Caco-2 (cell line): ENCODE measurements at regions not wholly inside any gene's neighbourhood (a gene's known extent, or its start where the extent isn't known, plus 50 kb on each side); places are given as distances from the start of the nearest gene placed in this dataset.

Experiments
- BruUV-seq: library from RNA; stranded (reverse); fragments of 400-500 nt; replicated peaks from 2 replicates; lab custom pipeline; 2021; lab: Mats Ljungman, UMichigan
- CTCF ChIA-PET: fragments of 300-600 bp; sonication (Branson Sonifier 250); formaldehyde crosslinking; loops from one replicate; lab custom pipeline; 2022; ENCODE audit warnings: antibody characterized with exemption; lab: Charles Lee
- POLR2A ChIA-PET: fragments of 300-600 bp; sonication (Branson Sonifier 250); formaldehyde crosslinking; loops from one replicate; lab custom pipeline; 2022; ENCODE audit warnings: antibody characterized with exemption; lab: Charles Lee
- DNase-seq, 2 experiments: peaks; one replicate each; pipeline versions ENCODE4 v3.0.0 to v3.0.0-alpha.2; 2020 to 2022
- H3K27me3 ChIP-seq: replicated peaks from 2 replicates; pipeline ENCODE4 v1.6.0; 2011; ENCODE audit warnings: low read length; ENCODE audit not compliant: control insufficient read depth, insufficient read depth
- H3K36me3 ChIP-seq: 2 replicates; pipeline ENCODE4 v1.5.1; 2011; ENCODE audit warnings: low read length; ENCODE audit not compliant: control insufficient read depth, insufficient read depth
- H3K4me1 ChIP-seq: fragments of 250-450 bp; sonication (Bioruptor Pico); 2 replicates; pipeline ENCODE4 v1.5.1; 2020; ENCODE audit warnings: mild to moderate bottlenecking
- H3K4me3 ChIP-seq: 2 replicates; pipeline ENCODE4 v1.5.1; 2011; ENCODE audit warnings: low read depth, mild to moderate bottlenecking, control low read depth, low read length
- H3K9me3 ChIP-seq: fragments of 250-450 bp; sonication (Bioruptor Pico); 2 replicates; pipeline ENCODE4 v1.5.1; 2020; ENCODE audit warnings: mild to moderate bottlenecking, moderate library complexity
- H3K27ac Mint-ChIP-seq: one replicate; pipeline ENCODE4 v1.8.0; 2022; ENCODE audit warnings: mixed read lengths; ENCODE audit not compliant: unreplicated experiment
- H3K27me3 Mint-ChIP-seq: one replicate; pipeline ENCODE4 v1.8.0; 2022; ENCODE audit warnings: mixed read lengths; ENCODE audit not compliant: insufficient read depth, unreplicated experiment
- H3K36me3 Mint-ChIP-seq: one replicate; pipeline ENCODE4 v1.8.0; 2022; ENCODE audit warnings: mild to moderate bottlenecking, mixed read lengths; ENCODE audit not compliant: insufficient read depth, unreplicated experiment
- H3K4me1 Mint-ChIP-seq: one replicate; pipeline ENCODE4 v1.8.0; 2022; ENCODE audit warnings: low read depth, mixed read lengths; ENCODE audit not compliant: unreplicated experiment
- H3K4me3 Mint-ChIP-seq: one replicate; pipeline ENCODE4 v1.8.0; 2022; ENCODE audit warnings: mild to moderate bottlenecking, moderate library complexity, mixed read lengths; ENCODE audit not compliant: unreplicated experiment
- H3K9me3 Mint-ChIP-seq: one replicate; pipeline ENCODE4 v1.8.0; 2022; ENCODE audit warnings: mixed read lengths; ENCODE audit not compliant: unreplicated experiment
- intact Hi-C: fragments of 100-400 bp; cut with micrococcal nuclease; formaldehyde crosslinking; loops from one replicate; pipeline ENCODE4 v1.10.0; 2022; ENCODE audit not compliant: unreplicated experiment
- TF ChIP-seq, protein P1 (sequence below), 2 experiments: fragments of 200-600 bp in 1 of 2; IDR thresholded peaks; 1 replicate in 1 of 2; 2 replicates in 1 of 2; pipeline versions ENCODE4 v1.5.1 to v1.8.0; 2011 to 2022; ENCODE audit warnings: antibody characterized with exemption in 1 of 2, control low read depth in 1 of 2, inconsistent platforms in 1 of 2, low read depth in 1 of 2, low read length in 1 of 2, mild to moderate bottlenecking in 1 of 2, moderate library complexity in 1 of 2; ENCODE audit not compliant: insufficient read depth in 1 of 2, severe bottlenecking in 1 of 2, unreplicated experiment in 1 of 2

DNA sequence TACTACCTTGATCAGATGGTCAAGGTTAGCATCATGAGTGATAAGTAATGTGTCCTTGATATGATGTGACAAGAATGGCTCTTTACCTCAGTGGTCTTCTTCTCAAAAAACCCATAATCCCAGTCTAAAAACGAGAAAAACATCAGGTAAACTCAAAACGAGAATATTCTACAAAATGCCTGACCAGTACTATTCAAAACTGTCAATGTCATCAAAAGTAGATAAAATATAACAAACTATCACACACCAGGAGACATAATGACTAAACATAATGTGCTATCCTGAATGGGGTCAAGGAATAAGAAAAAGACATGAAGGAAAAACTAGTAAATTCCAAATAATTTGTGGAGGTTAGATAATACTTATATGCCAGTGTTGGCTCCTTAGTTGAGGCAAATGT, 85.2 kb upstream of the PDHA2 start:
- TF ChIP-seq, protein P1, sequence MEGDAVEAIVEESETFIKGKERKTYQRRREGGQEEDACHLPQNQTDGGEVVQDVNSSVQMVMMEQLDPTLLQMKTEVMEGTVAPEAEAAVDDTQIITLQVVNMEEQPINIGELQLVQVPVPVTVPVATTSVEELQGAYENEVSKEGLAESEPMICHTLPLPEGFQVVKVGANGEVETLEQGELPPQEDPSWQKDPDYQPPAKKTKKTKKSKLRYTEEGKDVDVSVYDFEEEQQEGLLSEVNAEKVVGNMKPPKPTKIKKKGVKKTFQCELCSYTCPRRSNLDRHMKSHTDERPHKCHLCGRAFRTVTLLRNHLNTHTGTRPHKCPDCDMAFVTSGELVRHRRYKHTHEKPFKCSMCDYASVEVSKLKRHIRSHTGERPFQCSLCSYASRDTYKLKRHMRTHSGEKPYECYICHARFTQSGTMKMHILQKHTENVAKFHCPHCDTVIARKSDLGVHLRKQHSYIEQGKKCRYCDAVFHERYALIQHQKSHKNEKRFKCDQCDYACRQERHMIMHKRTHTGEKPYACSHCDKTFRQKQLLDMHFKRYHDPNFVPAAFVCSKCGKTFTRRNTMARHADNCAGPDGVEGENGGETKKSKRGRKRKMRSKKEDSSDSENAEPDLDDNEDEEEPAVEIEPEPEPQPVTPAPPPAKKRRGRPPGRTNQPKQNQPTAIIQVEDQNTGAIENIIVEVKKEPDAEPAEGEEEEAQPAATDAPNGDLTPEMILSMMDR (IDR thresholded peaks at IDR 0.05; ENCODE audit: insufficient read depth in 1 of 2, low read depth in 1 of 2, low read length in 1 of 2, severe bottlenecking in 1 of 2, unreplicated experiment in 1 of 2), result no peak
- CTCF ChIA-PET, result no interaction called here
- BruUV-seq, result no TSS peak

DNA sequence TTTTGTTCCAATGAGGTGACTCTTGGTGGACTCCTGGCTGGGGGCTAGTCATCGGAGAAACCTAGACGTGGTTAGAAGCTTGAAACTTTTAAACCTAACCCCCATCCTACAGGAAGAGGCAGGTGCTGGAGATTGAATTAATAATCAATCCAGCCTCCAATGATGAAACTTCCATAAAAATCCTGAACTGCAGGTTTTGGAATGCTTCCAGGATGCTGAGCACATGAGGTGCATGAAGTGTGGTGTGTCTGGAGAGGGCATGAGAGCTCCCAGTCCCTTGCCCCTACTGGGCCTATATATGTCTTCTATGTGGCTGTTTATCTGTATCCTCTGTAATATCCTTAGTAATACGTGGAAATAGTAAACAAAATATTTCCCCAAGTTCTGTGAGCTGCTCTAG, 90.7 kb upstream of the PDHA2 start:
- H3K4me3 Mint-ChIP-seq, result no peak overlapping the region
- ChIA-PET POLR2A (no interaction called here), CTCF (no interaction called here)
- Histone ChIP-seq H3K4me3 (no peak overlapping the region), H3K4me1 (no peaks in the 10 kb centered on the region), H3K9me3 (no peaks in the 10 kb centered on the region), H3K27me3 (no peaks in the 10 kb centered on the region), H3K36me3 (no peaks in the 10 kb centered on the region)
- BruUV-seq, result no TSS peak
- H3K4me1 Mint-ChIP-seq, result no peaks in the 10 kb centered on the region
- no peak for DNase-seq
- intact Hi-C loops, result no loop called here
- no peak overlapping the region for H3K27ac Mint-ChIP-seq
- H3K36me3 Mint-ChIP-seq, result no peaks in the 10 kb centered on the region
- TF ChIP-seq, protein P1 (IDR thresholded peaks at IDR 0.05; ENCODE audit: insufficient read depth in 1 of 2, low read depth in 1 of 2, low read length in 1 of 2, severe bottlenecking in 1 of 2, unreplicated experiment in 1 of 2), result no peak
- peaks cover 6% of the 10 kb centered on the region for H3K27me3 Mint-ChIP-seq
- no peaks in the 10 kb centered on the region for H3K9me3 Mint-ChIP-seq

More for the DNA sequence above, 85.2 kb upstream of the PDHA2 start:
- DNase-seq, result no peak
- no peaks in the 10 kb centered on the region for H3K27me3 ChIP-seq
- H3K36me3 Mint-ChIP-seq, result no peaks in the 10 kb centered on the region
- H3K27me3 Mint-ChIP-seq, result peaks cover 9% of the 10 kb centered on the region
- H3K4me3 Mint-ChIP-seq, result no peak overlapping the region
- intact Hi-C loops, result no loop called here
- no peaks in the 10 kb centered on the region for H3K4me1 ChIP-seq
- no peaks in the 10 kb centered on the region for H3K4me1 Mint-ChIP-seq
- H3K27ac Mint-ChIP-seq, result no peak overlapping the region
- POLR2A ChIA-PET, result no interaction called here
- H3K4me3 ChIP-seq, result no peak overlapping the region
- H3K9me3 Mint-ChIP-seq, result no peaks in the 10 kb centered on the region
- no peaks in the 10 kb centered on the region for H3K36me3 ChIP-seq
- H3K9me3 ChIP-seq, result no peaks in the 10 kb centered on the region

DNA sequence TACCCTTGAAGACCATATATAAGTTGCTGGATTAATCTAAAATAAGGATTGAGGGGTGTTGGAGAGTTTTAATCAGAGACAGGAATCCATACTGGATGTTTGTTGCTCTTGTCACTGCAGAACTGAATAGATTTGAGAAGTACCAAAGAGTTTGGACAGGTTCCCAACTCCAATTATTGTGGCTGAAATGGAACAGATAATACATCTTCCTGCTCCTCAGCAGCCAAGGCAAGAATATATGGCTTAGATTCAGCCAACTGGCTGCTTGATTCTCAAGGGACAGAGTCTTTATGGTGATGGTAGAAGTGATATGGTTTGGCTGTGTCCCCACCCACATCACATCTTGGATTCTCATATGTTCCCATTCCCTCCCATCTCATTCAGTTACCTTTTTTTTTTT, 97.0 kb upstream of the PDHA2 start:
- H3K27ac Mint-ChIP-seq, result no peak overlapping the region
- no peaks in the 10 kb centered on the region for H3K36me3 Mint-ChIP-seq

More for the DNA sequence above, 97.0 kb upstream of the PDHA2 start:
- Mint-ChIP-seq H3K9me3 (no peaks in the 10 kb centered on the region), H3K4me3 (no peak overlapping the region), H3K4me1 (no peaks in the 10 kb centered on the region), H3K27me3 (no peaks in the 10 kb centered on the region)
- Histone ChIP-seq H3K4me3 (no peak overlapping the region), H3K27me3 (no peaks in the 10 kb centered on the region), H3K9me3 (no peaks in the 10 kb centered on the region), H3K36me3 (no peaks in the 10 kb centered on the region), H3K4me1 (no peaks in the 10 kb centered on the region)
- ChIA-PET POLR2A (no interaction called here), CTCF (no interaction called here)
- DNase-seq, result no peak
- intact Hi-C loops, result no loop called here
- no TSS peak for BruUV-seq
- TF ChIP-seq, protein P1 (IDR thresholded peaks at IDR 0.05; ENCODE audit: insufficient read depth in 1 of 2, low read depth in 1 of 2, low read length in 1 of 2, severe bottlenecking in 1 of 2, unreplicated experiment in 1 of 2), result no peak
